DMS153 (cell line): ENCODE measurements at regions not wholly inside any gene's neighbourhood (a gene's known extent, or its start where the extent isn't known, plus 50 kb on each side); places are given as distances from the start of the nearest gene placed in this dataset.

Source experiments
- DNase-seq: peaks from one replicate; lab custom pipeline; 2025; lab: John Stamatoyannopoulos, UW

DNA sequence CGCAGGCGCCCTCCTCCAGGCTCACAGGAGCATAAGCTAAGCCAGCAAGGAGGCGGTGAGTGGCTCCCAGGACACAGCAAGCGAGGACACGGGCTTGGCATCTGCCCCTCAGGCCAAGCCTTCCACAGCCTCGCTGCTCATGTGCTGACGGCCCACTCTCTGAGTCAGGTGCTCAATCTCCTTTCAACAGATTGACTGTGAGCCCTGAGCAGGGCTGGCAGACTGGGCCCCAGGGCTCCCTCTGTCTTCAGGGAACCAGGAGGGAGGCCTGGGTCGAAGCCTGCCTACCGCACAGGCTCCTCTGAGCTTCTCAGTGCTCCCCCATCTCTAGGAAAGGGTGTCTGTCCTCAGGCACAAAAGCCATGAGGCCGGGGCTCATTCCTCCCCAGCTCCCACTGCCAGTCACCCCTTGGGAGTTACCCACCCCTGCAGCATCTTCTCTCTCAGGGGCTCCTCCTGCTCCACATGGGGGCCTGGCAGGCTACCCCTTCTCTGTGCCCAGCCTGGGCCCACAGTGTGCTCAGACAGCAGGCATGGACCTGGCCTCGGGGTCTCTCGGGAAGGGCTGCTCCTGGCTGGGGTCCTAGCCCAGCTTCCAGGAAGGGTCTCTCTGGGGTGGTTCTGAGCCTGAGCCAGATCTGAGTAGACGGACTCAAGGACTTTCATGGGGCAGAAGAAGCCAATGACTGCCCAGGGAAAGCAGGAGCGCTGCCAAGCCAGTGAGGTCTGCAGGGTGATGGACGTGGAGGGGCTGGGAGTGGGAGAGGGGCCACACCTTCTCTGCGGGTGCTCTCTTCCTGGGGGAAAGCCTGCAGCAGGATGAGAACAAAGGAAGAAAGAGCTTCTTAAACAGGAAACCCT lies 138.0 kb upstream of the GPC1 start:
- no peak for DNase-seq

DNA sequence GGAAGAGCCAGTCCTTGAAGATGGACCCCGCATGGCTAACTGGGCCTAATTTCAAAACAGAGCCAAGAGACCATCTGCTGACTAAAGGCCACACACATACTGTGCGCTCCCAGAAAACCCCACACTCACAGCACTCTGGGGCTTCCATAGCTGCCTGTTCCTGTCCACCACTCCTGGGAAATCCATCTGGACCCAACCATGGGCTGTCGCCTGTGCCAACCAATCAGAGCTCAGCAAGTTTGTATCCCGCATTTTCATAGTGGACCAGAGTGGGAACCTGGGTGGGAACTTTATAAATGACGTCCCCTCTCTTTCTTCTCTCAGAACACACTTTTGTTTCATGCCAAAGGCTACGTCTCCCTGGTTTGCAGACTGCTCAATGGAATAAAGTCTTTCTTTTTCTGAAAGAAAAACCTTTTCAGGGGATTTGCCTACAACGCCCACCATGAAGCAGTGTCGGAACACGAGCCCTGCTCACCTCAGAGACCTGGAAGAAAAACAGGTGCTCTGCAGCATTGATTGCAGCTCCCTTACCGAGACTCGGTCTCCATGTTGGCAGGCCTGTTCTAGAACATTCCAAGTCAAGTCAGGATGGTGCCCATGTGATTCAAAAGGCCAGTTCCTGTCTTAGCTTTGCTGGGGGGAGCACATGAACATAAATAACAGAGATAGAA lies 137.2 kb upstream of the GPC1 start:
- DNase-seq: no peak

DNA sequence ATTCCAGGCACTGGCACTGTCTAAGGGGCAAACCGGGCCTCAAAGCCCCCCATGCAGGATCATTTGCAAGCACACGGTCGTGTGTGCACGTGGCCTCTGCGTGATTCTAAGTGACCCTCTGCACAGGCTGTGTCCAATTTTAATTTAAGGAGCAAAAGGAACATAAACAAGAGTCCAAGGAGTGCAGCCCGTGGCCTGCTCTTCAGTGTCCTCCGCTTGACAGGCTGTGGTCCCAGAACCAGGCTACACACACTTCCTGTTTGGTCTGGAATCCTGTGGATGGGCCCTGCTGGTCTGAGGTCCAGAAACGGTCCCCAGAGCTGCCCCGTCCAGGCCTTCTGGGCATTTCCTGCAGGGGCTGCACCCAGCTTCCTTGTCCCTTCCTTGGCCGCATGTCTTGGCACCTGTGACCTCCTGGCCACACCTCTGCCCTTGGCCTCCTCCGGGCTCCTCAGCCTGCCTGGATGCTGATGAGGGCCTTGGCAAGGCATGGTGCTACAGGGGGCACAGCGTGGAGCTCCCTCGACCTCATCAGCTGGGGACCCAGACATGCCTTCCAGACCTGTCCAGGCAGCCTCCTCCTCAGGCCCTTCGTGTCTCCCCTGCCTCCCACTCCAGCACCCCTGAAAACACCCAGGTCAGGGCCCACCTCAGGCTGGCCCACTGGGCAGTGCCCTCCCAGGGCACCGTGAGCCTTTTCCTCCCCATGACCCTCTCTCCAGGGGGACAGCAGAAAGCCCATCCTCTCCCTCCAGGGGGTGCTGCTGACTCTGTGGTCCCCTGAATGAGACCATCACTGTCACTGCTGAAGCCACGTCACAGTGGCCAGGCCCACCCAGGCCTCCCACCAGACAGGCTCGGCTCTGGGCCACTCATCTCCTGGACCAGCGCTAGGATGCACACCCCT lies 136.4 kb upstream of the GPC1 start:
- DNase-seq: no peak

- no peak for DNase-seq
Measured at GRCh38 chr2:240299710-240300068, 135.8 kb upstream of the GPC1 start.

DNA sequence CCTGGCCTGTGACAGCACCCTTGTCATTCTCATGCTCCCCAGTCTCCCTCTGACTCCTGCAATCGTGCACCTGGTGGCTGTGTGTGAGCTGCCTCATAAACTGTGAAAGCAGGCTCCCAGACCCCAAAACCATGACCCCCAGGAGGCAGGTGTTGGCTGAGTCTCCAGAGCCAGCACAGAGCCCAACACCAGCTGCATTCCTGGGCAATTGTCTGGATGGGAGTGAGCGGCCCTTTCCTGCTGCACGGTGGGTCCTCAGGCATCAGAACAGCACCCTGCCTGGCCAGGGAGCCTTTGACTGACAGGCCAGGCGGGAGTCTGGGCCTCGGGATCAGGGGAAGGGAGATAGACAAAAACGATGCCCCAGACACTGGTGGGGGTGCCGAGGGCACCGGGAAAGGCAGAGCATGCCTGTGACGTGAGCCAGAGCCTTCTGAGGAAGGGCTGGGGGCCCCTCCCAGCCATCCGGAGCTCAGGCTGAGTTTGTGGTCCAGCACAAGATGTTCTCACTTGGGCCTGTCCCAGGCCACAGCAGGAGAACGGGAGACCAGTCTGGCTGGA lies 135.1 kb upstream of the GPC1 start:
- no peak for DNase-seq

DNA sequence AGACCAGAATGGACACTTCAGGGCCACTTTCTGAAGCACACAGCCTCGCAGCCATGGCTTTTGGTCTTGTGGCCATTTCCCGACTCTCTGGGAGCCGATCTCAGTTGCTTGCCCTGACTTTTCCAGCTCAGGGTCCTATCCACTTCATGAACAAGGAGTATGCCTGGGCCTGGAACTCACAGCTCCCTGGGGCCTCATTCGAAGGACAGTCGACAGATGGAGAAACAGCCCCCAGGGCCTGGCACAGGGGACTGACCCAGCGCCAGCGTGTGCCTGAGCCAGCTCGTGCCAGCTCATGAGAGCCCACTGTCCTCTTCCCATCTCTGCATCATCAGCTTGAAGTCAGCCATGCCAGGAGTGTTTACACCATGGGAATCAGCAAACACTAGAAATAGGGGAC lies 134.6 kb upstream of the GPC1 start:
- no peak for DNase-seq

GRCh38 chr2:240301256-240301795 lies 134.1 kb upstream of the GPC1 start:
- DNase-seq: no peak

DNA sequence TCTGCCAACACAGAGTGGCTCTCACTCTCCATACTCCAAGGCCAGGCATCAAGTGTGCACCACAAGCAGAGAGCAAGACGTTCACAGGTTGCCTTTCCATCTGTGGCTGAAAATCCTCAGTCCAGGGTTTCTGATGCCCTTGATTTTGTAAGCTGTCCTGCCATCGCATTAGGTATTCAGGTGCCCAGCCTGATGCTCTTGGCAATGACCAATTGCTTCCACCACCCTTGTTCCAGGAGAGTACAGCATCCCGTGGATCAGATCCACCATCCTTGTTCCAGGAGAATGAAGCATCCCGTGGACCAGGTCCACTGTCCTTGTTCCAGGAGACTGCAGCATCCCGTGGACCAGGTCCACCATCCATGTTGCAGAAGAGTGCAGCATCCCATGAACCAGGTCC lies 133.4 kb upstream of the GPC1 start:
- no peak for DNase-seq

- no peak for DNase-seq
Measured at GRCh38 chr2:240302933-240303595, 132.4 kb upstream of the GPC1 start.

GRCh38 chr2:240303896-240304745 lies 131.3 kb upstream of the GPC1 start:
- no peak for DNase-seq

GRCh38 chr2:240304746-240305161 lies 130.7 kb upstream of the GPC1 start:
- DNase-seq: no peak

DNA sequence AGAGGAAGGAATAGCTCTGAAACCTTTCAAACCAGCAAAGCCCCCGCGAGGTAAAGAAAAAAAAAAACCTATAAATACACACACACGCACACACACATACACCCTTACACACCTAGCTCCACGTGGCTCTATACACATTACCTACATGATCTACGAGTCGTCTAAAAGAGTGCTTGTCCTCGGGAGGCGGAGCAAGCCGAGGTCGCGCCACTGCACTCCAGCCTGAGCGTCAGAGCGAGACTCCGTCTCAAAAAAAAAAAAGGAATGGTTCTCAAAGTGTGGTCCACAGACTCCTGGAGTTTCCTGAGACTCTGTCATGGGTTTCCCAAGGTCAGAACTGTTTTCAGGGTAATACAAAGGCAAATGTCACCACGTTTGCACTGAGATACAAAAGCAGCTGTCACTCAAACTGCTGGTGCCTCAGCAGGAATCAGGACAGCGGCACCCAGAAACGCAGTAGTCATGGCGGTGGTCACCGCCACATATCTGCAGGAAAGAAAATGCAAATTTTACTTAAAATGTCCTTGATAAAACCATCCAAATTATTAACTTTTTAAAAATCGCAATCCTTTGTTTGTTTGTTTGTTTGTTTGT lies 130.0 kb upstream of the GPC1 start:
- DNase-seq: no peak

GRCh38 chr2:240306185-240306584 lies 129.3 kb upstream of the GPC1 start:
- no peak for DNase-seq

DNA sequence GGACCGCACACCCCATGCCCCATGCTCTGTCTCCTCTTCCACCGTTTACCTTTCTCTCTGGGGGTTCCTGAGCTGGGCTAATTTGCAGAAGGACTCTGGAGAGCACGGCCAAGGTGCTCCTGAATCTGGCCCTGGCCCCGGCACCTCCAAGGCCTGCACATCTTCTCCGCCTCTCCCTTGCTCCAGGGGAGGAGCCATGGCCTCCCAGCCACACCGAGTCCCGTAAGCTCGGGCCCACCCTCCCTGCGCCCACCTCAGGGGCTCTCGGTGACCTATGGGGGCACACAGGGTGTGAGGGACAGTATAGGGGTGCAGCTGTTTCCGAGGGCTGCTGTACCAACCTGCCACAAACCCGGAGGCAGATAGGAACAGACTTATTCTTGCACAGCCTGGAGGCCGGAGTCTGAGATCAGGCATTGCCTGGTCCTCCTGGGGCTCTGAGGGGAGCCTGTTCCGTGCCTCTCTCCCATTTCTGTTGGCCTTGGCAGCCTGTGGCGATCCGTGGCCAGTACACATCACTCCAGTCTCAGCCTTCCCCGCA lies 127.3 kb upstream of the GPC1 start:
- no peak for DNase-seq

DNA sequence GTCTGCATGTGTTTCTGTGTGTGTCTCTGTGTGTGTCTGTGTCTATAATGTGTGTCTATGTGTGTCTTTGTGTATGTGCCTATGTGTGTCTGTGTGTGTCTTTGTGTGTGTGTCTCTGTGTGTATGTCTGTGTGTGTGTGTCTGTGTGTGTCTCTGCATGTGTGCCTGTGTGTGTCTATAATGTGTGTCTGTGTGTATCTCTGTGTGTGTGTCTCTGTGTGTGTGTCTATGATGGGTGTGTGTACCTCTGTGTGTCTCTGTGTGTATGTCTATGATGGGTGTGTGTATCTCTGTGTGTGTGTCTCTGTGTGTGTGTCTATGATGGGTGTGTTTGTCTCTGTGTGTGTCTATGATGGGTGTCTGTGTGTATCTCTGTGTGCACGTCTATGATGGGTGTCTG lies 126.2 kb upstream of the GPC1 start:
- DNase-seq: no peak

DNA sequence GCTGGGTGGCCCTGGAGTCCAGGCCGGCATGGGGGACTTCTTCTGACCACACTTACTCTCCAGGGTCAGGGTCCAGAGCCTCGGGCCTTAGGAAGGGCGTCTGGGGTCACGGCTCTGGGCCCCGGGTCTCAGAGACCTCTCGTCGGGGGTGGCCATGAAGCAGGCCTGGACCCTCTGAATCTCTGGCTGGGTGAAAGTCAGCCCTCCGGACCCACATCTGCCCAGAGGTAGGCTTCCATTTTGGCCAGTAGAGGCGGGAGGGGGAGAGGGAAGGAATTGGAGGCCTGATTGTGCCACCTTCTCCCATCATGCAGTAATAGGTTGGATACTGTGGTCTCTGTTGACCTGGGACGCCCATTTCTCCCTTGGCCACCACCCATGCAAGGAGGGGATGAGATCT lies 125.3 kb upstream of the GPC1 start:
- DNase-seq: no peak

DNA sequence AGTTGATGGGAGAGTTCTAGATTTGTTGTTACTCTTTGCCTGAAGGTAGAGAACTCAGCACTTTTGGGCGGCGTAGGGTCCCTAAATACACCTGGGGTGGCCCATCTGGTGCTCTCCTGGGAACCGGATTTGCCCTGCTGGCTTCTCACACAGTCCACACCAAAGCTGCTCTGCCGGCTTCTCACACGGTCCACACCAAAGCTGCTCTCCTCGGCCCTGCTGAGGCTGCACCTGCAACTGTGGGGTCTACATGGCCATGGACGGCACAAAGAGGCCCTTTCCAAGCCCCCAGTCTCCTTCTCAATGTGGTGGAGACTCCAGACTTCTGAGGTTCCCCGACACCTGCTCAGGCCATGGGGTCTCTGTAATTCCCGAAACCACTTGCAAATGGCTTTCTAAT lies 124.8 kb upstream of the GPC1 start:
- DNase-seq: no peak

DNA sequence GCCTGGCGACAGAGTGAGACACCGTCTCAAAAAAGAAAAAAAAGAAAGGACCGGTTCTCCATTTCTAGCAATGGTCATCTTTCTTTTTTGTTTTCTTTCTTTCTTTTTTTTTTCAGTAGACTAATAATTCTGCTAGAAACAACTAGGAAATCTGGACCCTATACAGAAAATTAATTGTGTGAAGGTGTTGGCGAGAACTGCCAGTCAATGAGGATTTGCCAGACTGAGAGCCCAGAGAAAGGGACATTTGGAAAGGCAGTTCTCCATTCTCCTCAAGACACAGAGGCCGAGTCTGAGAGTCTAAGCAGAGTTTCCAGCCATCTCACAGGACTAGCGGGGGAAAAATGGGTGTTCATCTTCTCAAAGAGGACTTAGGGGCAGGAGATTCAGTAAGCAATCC lies 123.6 kb upstream of the GPC1 start:
- no peak for DNase-seq

DNA sequence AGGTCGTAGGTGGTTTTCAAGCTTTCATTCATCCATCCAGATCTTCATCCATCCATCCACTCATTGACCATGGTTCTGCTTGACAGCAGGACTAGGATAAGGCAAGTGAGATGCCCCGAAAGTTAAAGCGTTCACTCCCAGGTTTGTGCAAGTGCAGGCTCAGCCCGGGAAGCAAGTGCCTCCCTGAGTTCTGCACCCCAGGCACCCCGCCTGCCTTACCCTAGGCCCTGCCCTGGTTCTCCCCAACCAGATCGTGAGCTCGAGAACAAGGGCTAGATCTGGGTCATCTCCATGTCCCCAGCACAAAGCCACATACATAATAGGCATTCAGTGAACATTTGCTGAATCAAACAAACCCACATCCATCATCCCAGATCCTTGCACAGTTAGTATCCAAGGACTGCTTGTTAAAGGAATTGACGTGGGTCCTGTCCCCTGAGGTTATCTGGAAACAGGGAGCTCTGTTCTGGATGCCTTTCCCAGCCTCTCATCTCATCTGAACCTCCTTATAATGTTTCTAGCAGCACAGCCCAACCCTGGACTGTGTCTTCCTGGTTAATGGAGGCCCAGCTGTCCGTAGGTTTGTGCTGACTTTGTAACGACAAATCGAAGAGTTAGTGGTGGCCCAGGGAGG lies 116.1 kb upstream of the GPC1 start:
- no peak for DNase-seq

DNA sequence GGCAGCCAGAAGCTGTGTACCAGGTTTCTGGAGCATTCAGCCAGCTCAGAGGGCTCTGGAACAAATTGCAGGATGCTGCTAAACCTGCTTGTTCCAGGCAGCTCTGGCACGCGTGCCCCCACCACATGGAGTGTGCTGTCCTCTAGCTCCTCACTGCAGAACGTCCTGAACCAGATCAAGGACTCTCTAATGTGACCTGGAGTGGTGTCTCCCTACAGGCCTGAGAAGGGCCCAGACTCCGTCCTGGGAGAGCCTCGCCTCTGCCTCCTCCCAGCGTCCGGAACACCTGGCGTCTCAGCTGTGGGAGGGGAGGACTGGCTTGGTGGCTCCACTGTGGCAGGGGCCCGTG lies 115.6 kb upstream of the GPC1 start:
- no peak for DNase-seq
